PFSK-1 (cell line): ENCODE measurements at regions not wholly inside any gene's neighbourhood (a gene's known extent, or its start where the extent isn't known, plus 50 kb on each side); places are given as distances from the start of the nearest gene placed in this dataset.

Experiments
- FOXP2 ChIP-seq: optimal IDR thresholded peaks from 2 replicates; pipeline ENCODE3; 2011; ENCODE audit warnings: borderline replicate concordance, control low read depth, inconsistent platforms; ENCODE audit not compliant: insufficient read depth; ENCODE audit errors: extremely low read length, extremely low read depth
- POLR2AphosphoS5 ChIP-seq: IDR thresholded peaks from 2 replicates; pipeline ENCODE4 v1.6.1; 2012; ENCODE audit warnings: low read depth, mild to moderate bottlenecking, control low read depth, low read length, moderate library complexity
- REST ChIP-seq, 2 experiments: IDR thresholded peaks; 2 replicates each; pipeline versions ENCODE4 v1.6.1 to v1.8.0; 2011 to 2012; ENCODE audit warnings: low read depth in 2 of 2, low read length in 2 of 2, control low read depth in 1 of 2, inconsistent platforms in 1 of 2, mild to moderate bottlenecking in 1 of 2, moderate library complexity in 1 of 2; ENCODE audit not compliant: insufficient read depth in 1 of 2
- SIN3A ChIP-seq: IDR thresholded peaks from 2 replicates; pipeline ENCODE4 v1.6.1; 2012; ENCODE audit warnings: mild to moderate bottlenecking, low read length, moderate library complexity, borderline replicate concordance; ENCODE audit not compliant: insufficient read depth
- TAF1 ChIP-seq: IDR thresholded peaks from 2 replicates; pipeline ENCODE4 v1.6.1; 2012; ENCODE audit warnings: low read length, control low read depth, borderline replicate concordance; ENCODE audit not compliant: insufficient read depth

GRCh38 chr10:29011516-29011915, 277.4 kb upstream of the LYZL1 start:
- no peak for TF ChIP-seq POLR2AphosphoS5
- no peak for TF ChIP-seq TAF1
- no peak for TF ChIP-seq REST (IDR thresholded peaks at IDR 0.05; ENCODE audit: insufficient read depth in 1 of 2, low read depth in 2 of 2, low read length in 2 of 2)
- no peak for TF ChIP-seq SIN3A
- no peak for TF ChIP-seq FOXP2
